Fibroblast of skin of back (primary cell): ENCODE measurements at regions not wholly inside any gene's neighbourhood (a gene's known extent, or its start where the extent isn't known, plus 50 kb on each side); places are given as distances from the start of the nearest gene placed in this dataset.
"Not testable (repeated sequence)": the region's sequence is repeated elsewhere in the genome, so short reads cannot be mapped to it uniquely, and the experiment has no call there.

Source experiments
- DNase-seq: peaks from one replicate; pipeline ENCODE4 v3.0.0-alpha.2; 2013

DNA sequence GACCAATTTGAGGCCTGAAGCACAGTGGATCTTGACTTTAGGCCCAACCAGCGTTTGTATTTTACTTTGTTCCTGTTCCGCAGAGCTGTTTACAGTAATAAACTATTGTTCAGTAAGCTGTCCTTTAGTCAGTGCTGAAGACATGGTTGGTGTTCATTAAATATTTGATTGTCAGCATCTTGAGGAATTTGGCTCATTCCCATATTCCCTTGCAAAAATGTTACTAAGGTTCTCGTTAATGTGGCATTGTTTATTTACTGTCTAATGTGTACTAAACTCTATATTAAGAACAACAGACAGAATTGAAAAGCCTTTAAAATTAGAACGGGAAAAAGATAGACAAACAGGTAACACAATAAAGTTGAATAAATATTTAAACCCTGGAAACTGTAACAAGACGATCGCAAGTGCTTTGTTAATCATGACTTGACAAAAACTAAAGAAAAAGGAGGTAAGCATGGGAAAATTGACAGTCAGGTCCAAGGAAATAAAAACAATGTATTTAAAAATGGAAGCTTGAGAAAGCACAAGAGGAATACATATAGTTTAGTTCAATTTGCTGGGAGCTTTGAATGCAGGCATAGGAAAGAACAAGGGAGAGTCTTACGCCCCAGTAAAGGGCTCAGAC lies 1060.8 kb upstream of the CRIM1 start:
- DNase-seq, result no peak

DNA sequence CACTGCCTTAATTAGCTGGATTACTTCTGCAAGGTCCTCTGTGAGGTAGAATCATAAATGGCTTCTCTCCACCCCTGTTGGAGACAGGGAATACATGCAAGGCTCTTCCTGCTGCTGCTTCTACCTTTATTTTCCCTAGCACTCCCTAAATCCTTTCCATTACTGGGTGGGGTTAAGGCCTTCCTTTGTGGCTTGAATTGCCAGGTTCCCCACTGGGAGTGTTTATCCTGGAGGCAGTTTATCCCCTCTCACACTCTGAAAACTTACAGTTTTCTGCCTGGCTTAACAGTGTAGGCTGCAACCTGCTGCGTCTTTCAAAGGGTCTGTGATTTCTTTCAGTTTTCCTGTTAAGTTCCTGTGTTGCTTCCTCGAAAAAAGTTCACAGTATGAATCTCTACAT lies 1062.3 kb upstream of the CRIM1 start:
- no peak for DNase-seq

GRCh38 chr2:35292199-35292598 lies 1063.4 kb upstream of the CRIM1 start:
- no peak for DNase-seq

DNA sequence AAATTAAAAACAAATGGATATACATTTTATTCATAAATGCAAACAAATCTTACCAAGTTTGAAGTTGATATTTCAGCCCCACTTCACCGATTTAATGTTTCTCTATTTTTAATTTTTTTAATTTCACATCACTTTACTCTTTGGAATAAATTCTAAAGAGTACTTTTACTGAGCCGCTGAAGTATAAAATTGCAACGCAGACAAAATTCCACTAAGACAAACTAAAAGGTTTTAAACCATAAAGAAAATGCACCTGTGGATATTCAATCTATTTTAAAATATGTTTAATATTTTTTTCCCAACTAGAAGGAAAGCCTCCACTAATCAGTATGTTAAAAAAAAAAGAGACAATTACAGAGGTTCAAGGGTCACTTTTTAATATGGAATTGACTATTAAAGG lies 1073.9 kb upstream of the CRIM1 start:
- no peak for DNase-seq

- DNase-seq, result no peak
These were observed 1099.8 kb upstream of the CRIM1 start for GRCh38 chr2:35255826-35256225.

- no peak for DNase-seq
These were observed 1104.4 kb upstream of the CRIM1 start for GRCh38 chr2:35251156-35251555.

DNA sequence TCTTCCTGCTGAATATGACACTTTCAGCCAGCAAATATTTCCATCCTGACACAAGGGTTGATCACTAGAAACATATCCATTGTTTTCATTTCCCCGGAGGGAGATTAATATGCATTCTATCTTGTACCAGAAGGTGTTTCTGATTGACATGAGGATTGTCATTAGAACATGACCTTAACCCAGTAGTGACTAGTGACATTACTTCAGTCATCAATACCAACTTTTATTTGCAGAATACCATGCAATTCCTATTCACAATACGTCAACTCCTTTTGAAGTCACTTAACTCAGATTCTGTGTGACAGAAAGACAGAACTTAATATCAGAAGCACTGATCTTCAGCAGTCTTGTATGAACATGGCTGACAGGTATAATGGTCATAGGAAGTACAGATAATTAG lies 1108.9 kb upstream of the CRIM1 start:
- no peak for DNase-seq

DNA sequence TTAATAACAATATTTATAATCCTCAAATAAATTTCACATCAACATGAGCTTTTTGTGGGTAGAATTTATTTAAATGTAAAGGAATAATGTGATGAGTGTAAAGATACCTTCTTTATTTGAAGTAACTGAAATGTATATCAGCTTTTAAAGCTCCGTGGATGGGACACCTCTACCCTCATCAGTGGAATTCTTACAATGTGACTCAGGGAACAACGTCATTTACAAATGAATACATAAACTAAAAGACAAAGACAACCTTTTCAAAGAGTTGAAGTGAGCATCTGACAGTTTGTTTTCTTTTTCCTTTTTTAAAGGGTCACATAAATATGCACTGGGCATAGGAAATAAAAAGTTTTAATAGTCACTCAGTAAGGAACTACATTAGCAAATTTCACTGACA lies 1127.0 kb upstream of the CRIM1 start:
- DNase-seq, result no peak

DNA sequence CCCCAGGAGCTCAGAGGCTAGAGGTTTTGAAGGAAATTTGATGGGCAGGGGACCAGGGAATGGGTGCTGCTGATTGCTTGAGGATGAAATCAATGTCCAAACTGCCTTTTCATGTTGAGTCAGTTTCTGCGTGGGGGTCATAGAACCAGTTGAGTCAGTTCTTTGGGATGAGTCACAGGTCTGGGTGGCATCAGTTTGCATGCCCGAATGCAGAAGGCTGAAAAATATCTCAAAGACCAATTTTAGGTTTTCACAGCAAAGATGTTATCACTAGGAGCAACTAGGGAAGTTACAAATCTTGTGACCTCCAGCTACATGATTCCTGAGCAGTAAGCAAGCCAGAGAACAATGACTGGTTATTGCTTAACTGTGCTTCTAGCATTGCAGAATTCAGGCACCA lies 1135.1 kb upstream of the CRIM1 start:
- no peak for DNase-seq

DNA sequence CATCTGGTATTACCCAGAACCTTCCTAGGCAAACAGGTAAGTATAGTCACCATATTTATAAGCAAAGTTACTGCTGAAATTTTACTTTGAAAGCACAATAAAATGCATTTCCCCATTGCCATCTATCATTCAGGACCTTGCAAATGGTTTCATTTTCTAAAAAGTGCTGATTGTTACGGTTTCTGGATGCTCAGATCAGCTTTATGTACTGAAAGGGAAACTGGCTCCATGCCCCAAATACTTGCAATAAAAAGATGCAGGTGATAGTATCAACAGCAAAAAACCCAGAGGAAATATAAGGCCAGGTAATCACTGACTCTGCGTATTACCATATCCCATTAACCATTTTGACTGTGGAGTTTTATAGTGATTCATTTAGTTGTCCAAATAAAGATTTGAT lies 1150.7 kb upstream of the CRIM1 start:
- no peak for DNase-seq

DNA sequence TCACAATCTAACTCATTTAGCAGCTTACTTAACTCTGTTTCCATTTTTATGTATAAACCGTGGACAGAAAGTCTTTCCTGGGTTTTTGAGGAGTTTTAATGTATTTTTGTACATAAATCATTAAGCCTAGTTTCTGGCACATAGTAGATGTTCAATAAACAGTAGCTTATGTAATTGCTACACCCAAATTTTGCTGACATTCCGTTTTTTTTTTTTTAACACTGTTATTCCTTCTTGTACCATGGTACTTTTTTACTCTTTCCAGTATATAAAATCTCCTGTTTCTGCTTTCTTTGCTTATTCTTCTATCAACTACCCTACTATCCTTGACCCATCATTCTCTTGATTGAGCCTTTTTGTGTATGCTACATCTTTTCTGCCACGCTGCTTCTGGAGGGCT lies 1151.3 kb upstream of the CRIM1 start:
- DNase-seq, result no peak

- DNase-seq, result no peak
These were observed 1156.3 kb upstream of the CRIM1 start for GRCh38 chr2:35199298-35199697.

DNA sequence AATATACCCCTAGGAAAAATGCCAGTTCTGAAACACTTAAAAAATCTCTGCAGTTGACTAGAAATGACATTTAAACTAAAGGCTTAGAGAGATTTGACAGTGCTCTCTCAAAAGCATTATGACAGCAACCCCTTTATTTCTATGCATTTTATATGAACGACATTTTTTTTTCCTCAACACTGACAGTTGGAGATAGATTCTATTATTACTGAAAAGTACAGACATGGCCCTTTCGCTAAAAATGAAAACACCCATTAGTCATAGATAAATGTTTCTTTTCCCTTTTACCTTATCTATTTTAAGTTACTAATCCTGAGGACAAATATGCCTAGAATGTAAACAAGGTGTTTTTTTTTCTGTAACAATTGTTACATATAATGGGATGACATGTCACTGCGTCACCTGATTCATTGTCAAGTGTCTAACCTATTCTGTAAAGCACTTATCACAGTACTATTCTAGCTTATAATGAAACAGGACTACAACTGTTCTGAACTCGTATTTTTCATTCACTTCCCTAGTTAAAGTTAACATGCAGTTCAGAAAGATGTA lies 1169.6 kb upstream of the CRIM1 start:
- DNase-seq, result no peak

DNA sequence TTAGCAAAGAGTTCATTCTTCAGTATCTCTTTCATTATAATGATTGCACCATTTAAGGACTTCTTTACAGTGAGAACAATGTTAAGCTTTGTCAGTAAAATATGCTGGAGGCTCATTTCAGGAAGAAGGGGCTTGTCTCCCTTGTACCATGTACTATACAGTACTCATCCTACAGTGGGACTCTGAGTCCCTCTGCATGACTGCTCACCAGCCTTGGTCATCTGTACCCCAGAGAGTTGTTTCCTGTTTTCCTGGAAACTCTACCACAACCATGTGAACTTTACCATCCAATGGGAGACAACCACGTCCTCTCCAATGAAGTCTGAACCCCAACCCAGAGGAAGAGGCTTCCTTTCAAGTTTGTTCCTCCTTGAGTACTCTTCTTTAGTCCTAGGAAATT lies 1171.1 kb upstream of the CRIM1 start:
- DNase-seq, result no peak

DNA sequence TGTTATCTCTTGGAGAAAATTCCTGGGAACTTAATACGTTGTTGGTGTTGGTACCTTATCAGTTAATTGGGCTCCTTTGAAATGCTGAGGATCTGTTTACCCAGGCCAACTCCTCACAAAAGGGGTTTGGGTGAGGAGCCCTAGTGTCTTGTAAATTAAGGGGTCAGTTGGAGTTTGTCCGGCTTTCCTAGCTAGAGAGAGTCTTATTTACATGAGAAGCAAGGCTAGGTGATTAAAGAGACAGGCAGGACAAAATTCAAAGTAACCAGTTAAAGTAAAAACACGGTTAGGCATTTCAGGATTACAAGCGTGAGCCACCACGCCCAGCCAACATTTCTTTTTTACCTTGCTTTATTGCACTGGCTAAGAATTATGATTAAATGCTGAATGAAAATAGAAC lies 1178.9 kb upstream of the CRIM1 start:
- DNase-seq, result not testable (repeated sequence)

DNA sequence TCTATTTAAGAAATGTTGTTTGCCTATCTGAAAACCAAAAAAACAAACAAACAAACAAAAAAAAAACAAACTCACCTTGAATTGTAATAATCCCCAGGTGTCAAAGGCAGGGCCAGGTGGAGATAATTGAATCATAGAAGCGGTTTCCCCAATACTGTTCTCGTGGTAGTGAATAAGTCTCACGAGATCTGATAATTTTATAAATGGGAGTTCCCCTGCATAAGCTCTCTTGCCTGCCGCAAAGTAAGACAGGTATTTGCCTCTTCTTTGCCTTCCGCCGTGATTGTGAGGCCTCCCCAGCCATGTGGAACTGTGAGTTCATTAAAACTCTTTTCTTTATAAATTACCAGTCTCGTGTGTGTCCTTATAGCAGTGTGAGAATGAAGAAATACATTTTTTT lies 1180.7 kb upstream of the CRIM1 start:
- no peak for DNase-seq

GRCh38 chr2:35172687-35173086 lies 1182.9 kb upstream of the CRIM1 start:
- no peak for DNase-seq

DNA sequence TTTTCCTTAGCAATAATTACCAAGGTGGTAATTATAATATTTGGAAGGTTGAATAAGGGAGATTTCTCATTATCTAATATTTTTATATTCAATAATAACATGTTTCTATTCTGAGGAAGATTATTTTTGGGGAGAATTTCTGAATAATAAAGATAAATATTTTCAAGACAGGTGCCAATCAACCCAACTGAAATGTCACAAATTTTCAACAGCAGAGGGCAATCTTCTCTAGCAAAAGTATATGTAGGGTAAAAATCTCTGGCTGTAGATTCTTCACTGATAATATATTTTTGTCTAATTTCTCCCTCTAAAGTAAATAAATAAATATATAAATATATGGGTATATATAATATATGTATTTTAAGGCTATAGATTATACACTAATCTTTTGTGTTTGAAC lies 1187.2 kb upstream of the CRIM1 start:
- DNase-seq, result no peak

- DNase-seq, result no peak
These were observed 1191.6 kb upstream of the CRIM1 start for GRCh38 chr2:35163948-35164347.

GRCh38 chr2:35160871-35161270 lies 1194.7 kb upstream of the CRIM1 start:
- no peak for DNase-seq

- DNase-seq, result no peak
These were observed 1229.7 kb upstream of the CRIM1 start for GRCh38 chr2:35125871-35126270.

- DNase-seq, result no peak
These were observed 1230.3 kb upstream of the CRIM1 start for GRCh38 chr2:35125278-35125677.

GRCh38 chr2:35116151-35116550 lies 1239.4 kb upstream of the CRIM1 start:
- DNase-seq, result no peak

DNA sequence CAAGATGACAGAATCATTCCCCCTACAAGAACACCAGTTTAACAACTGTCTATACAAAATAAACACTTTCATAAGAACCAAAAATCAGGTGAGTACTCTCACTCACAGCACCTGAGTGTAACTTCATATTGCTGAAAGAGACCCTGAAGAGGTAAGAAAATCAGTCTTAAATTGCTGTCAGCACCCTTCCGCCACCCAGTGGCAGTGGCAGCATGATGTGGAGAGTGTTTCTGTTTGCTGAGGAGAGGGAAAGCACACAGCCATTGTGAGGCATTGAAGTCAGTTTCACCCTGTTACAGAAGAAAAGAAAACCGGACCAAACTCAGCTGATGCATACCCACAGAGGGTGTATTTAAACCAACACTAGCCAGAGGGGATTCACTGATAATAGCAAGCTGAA lies 1240.8 kb upstream of the CRIM1 start:
- DNase-seq, result no peak

DNA sequence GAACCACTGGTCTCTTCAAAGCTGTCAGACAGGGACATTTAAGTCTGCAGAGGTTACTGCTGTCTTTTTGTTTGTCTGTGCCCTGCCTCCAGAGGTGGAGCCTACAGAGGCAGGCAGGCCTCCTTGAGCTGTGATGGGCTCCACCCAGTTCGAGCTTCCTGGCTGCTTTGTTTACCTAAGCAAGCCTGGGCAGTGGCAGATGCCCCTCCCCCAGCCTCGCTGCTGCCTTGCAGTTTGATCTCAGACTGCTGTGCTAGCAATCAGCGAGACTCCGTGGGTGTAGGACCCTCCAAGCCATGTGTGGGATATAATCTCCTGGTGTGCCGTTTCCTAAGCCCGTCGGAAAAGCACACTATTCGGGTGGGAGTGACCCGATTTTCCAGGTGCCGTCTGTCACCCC lies 1243.2 kb upstream of the CRIM1 start:
- DNase-seq, result not testable (repeated sequence)
